Epidermal melanocyte (primary cell): ENCODE measurements at regions not wholly inside any gene's neighbourhood (a gene's known extent, or its start where the extent isn't known, plus 50 kb on each side); places are given as distances from the start of the nearest gene placed in this dataset.
"Not testable (repeated sequence)": the region's sequence is repeated elsewhere in the genome, so short reads cannot be mapped to it uniquely, and the experiment has no call there.

Source experiments
- DNase-seq: peaks from one replicate; pipeline ENCODE4 v3.0.0; 2011; ENCODE audit warnings: low spot score; ENCODE audit not compliant: insufficient read length

GRCh38 chr3:135632556-135633065, 332.9 kb upstream of the PPP2R3A start:
- no peak for DNase-seq

GRCh38 chr3:135633078-135633477, 332.4 kb upstream of the PPP2R3A start:
- no peak for DNase-seq

- DNase-seq: no peak
These were observed 328.9 kb upstream of the PPP2R3A start for GRCh38 chr3:135636596-135636995.

- DNase-seq: no peak
These were observed 328.5 kb upstream of the PPP2R3A start for GRCh38 chr3:135637013-135637412.

- DNase-seq: no peak
These were observed 323.8 kb upstream of the PPP2R3A start for GRCh38 chr3:135641761-135642160.

- DNase-seq: no peak
These were observed 320.0 kb upstream of the PPP2R3A start for GRCh38 chr3:135645541-135645940.

- DNase-seq: no peak
These were observed 318.7 kb upstream of the PPP2R3A start for GRCh38 chr3:135646873-135647272.

GRCh38 chr3:135649361-135649760, 316.2 kb upstream of the PPP2R3A start:
- no peak for DNase-seq

GRCh38 chr3:135650309-135650708, 315.2 kb upstream of the PPP2R3A start:
- DNase-seq: peak; percentile 22

GRCh38 chr3:135652388-135652787, 313.1 kb upstream of the PPP2R3A start:
- no peak for DNase-seq

- no peak for DNase-seq
These were observed 310.2 kb upstream of the PPP2R3A start for GRCh38 chr3:135655328-135655727.

GRCh38 chr3:135658451-135658850, 307.1 kb upstream of the PPP2R3A start:
- not testable (repeated sequence) for DNase-seq

- DNase-seq: no peak
These were observed 298.5 kb upstream of the PPP2R3A start for GRCh38 chr3:135667061-135667460.

- DNase-seq: no peak
These were observed 291.0 kb upstream of the PPP2R3A start for GRCh38 chr3:135674508-135674907.

- no peak for DNase-seq
These were observed 287.1 kb upstream of the PPP2R3A start for GRCh38 chr3:135678386-135678785.

GRCh38 chr3:135688003-135688402, 277.5 kb upstream of the PPP2R3A start:
- DNase-seq: no peak

GRCh38 chr3:135690664-135691063, 274.9 kb upstream of the PPP2R3A start:
- DNase-seq: no peak

GRCh38 chr3:135691240-135691639, 274.3 kb upstream of the PPP2R3A start:
- no peak for DNase-seq

GRCh38 chr3:135694142-135694541, 271.4 kb upstream of the PPP2R3A start:
- no peak for DNase-seq

- no peak for DNase-seq
These were observed 265.8 kb upstream of the PPP2R3A start for GRCh38 chr3:135699741-135700140.

GRCh38 chr3:135706758-135707375, 258.7 kb upstream of the PPP2R3A start:
- no peak for DNase-seq

- no peak for DNase-seq
These were observed 246.1 kb upstream of the PPP2R3A start for GRCh38 chr3:135719449-135719848.

GRCh38 chr3:135728007-135728721, 237.4 kb upstream of the PPP2R3A start:
- DNase-seq: no peak
